K562 (cell line): ENCODE measurements at regions not wholly inside any gene's neighbourhood (a gene's known extent, or its start where the extent isn't known, plus 50 kb on each side); places are given as distances from the start of the nearest gene placed in this dataset.
A peak's percentile ranks its signal among the peaks of the same experiment; 100 is the strongest.

Source experiments
- CBX3 ChIP-seq, 2 experiments: IDR thresholded peaks; 1 replicate in 1 of 2; 2 replicates in 1 of 2; pipeline ENCODE4 v1.6.1; 2012; ENCODE audit warnings: inconsistent platforms in 2 of 2, low read length in 2 of 2, borderline replicate concordance in 1 of 2, control low read depth in 1 of 2
- MXI1 ChIP-seq: IDR thresholded peaks from 2 replicates; pipeline ENCODE4 v1.6.1; 2011; ENCODE audit warnings: low read depth, mild to moderate bottlenecking, improper control_type of control experiment, low read length
- NCOA2 ChIP-seq, 2 experiments: fragments of 450-650 bp; IDR thresholded peaks; 2 replicates each; pipeline ENCODE4 v1.6.1; 2018; ENCODE audit warnings: mild to moderate bottlenecking in 2 of 2, moderate library complexity in 1 of 2; ENCODE audit not compliant: partially characterized antibody in 2 of 2
- RBM15 ChIP-seq: fragments of 200-400 bp; formaldehyde crosslinking; IDR thresholded peaks from 2 replicates; pipeline ENCODE4 v1.6.1; 2018; ENCODE audit warnings: mild to moderate bottlenecking, low read length, moderate library complexity; ENCODE audit not compliant: insufficient read depth
- SMARCE1 ChIP-seq: fragments of 450-650 bp; IDR thresholded peaks from 2 replicates; pipeline ENCODE4 v1.7.1; 2016; ENCODE audit warnings: mild to moderate bottlenecking
- ZNF324 ChIP-seq: fragments of 250-450 bp; sonication (Bioruptor Pico); IDR thresholded peaks from 2 replicates; pipeline ENCODE4 v1.4.0; 2020; ENCODE audit warnings: mild to moderate bottlenecking
- TF ChIP-seq, protein P1 (sequence below): sonication (generic); formaldehyde crosslinking; IDR thresholded peaks from 2 replicates; pipeline ENCODE4 v1.8.1; 2023; ENCODE audit warnings: mild to moderate bottlenecking, missing genetic modification reagents
- TF ChIP-seq, protein P2 (sequence below): fragments of 250-450 bp; sonication (Bioruptor Pico); IDR thresholded peaks from 2 replicates; pipeline ENCODE4 v1.9.0; 2021; ENCODE audit warnings: mild to moderate bottlenecking, inconsistent platforms
- TF ChIP-seq, protein P3 (sequence below): fragments of 250-450 bp; sonication (Bioruptor Pico); IDR thresholded peaks from 2 replicates; pipeline ENCODE4 v1.4.0; 2020; ENCODE audit warnings: mild to moderate bottlenecking, moderate library complexity, borderline replicate concordance
- TF ChIP-seq, protein P4 (sequence below), 2 experiments: fragments of 450-650 bp in 1 of 2; sonication (generic) in 1 of 2; formaldehyde crosslinking in 1 of 2; IDR thresholded peaks; 2 replicates each; pipeline versions ENCODE4 v1.7.1 to v1.9.0; 2016 to 2022; ENCODE audit warnings: inconsistent platforms in 1 of 2, mild to moderate bottlenecking in 1 of 2, missing genetic modification reagents in 1 of 2

DNA sequence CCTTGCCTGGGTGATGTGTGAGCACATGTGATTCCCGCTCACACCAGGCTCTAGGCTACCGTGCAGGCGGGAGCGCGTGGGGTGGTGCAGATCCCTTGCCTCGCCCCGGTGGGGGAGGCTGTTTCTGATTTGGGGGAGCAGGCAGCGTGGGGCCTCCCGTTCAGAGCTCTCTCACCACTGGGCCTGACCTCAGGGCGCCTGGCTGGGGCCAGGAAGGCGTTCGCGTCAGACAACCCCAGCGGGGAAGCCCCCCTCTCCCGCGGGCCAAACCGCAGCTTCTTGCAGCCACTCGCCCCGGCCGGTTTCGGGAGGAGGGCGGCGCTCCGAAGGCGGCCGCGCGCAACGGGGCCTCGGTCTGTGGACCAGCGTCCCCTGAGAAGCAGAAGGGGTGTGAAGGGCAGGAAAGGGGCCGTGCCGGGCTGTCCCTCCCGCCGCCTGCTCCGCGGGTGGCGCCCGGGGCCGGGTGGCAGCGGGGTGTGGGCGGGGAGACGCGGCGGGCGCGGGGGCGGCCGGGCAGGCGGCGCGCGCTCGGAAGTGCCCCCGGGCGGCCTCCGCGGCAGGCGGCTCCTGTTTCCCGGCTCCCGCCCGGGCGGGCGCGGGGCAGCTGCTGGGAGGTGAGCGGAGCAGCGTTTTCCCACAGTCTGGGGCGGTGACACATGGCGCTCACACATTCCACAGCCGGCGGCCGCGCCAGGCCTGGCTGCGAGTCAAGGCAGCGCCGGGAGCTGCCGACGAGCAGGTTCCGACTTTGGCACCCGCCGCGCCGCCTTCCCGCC is 65.1 kb upstream of the HES1 start (continued):
- TF ChIP-seq, protein P1, sequence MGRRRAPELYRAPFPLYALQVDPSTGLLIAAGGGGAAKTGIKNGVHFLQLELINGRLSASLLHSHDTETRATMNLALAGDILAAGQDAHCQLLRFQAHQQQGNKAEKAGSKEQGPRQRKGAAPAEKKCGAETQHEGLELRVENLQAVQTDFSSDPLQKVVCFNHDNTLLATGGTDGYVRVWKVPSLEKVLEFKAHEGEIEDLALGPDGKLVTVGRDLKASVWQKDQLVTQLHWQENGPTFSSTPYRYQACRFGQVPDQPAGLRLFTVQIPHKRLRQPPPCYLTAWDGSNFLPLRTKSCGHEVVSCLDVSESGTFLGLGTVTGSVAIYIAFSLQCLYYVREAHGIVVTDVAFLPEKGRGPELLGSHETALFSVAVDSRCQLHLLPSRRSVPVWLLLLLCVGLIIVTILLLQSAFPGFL (CRISPR knock-in tag), result no peak
- TF ChIP-seq, protein P2, sequence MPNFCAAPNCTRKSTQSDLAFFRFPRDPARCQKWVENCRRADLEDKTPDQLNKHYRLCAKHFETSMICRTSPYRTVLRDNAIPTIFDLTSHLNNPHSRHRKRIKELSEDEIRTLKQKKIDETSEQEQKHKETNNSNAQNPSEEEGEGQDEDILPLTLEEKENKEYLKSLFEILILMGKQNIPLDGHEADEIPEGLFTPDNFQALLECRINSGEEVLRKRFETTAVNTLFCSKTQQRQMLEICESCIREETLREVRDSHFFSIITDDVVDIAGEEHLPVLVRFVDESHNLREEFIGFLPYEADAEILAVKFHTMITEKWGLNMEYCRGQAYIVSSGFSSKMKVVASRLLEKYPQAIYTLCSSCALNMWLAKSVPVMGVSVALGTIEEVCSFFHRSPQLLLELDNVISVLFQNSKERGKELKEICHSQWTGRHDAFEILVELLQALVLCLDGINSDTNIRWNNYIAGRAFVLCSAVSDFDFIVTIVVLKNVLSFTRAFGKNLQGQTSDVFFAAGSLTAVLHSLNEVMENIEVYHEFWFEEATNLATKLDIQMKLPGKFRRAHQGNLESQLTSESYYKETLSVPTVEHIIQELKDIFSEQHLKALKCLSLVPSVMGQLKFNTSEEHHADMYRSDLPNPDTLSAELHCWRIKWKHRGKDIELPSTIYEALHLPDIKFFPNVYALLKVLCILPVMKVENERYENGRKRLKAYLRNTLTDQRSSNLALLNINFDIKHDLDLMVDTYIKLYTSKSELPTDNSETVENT (CRISPR knock-in tag), result no peak
- TF ChIP-seq NCOA2 (IDR thresholded peaks at IDR 0.05; ENCODE audit: partially characterized antibody in 2 of 2) (peak in 1 of 2 experiments; percentile 60), CBX3 (IDR thresholded peaks at IDR 0.05; ENCODE audit: borderline replicate concordance in 1 of 2, low read length in 2 of 2) (peak in 1 of 2 experiments; percentile 46; a peak in 1 of 3 replicates), SMARCE1 (peak; percentile 29; the same call in 1 of the 2 replicates), ZNF324 (CRISPR knock-in tag) (peak; percentile 46; the same call in 1 of the 2 replicates), MXI1 (no peak), RBM15 (no peak)
- TF ChIP-seq, protein P3, sequence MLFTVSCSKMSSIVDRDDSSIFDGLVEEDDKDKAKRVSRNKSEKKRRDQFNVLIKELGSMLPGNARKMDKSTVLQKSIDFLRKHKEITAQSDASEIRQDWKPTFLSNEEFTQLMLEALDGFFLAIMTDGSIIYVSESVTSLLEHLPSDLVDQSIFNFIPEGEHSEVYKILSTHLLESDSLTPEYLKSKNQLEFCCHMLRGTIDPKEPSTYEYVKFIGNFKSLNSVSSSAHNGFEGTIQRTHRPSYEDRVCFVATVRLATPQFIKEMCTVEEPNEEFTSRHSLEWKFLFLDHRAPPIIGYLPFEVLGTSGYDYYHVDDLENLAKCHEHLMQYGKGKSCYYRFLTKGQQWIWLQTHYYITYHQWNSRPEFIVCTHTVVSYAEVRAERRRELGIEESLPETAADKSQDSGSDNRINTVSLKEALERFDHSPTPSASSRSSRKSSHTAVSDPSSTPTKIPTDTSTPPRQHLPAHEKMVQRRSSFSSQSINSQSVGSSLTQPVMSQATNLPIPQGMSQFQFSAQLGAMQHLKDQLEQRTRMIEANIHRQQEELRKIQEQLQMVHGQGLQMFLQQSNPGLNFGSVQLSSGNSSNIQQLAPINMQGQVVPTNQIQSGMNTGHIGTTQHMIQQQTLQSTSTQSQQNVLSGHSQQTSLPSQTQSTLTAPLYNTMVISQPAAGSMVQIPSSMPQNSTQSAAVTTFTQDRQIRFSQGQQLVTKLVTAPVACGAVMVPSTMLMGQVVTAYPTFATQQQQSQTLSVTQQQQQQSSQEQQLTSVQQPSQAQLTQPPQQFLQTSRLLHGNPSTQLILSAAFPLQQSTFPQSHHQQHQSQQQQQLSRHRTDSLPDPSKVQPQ (CRISPR knock-in tag), result no peak
- TF ChIP-seq, protein P4, sequence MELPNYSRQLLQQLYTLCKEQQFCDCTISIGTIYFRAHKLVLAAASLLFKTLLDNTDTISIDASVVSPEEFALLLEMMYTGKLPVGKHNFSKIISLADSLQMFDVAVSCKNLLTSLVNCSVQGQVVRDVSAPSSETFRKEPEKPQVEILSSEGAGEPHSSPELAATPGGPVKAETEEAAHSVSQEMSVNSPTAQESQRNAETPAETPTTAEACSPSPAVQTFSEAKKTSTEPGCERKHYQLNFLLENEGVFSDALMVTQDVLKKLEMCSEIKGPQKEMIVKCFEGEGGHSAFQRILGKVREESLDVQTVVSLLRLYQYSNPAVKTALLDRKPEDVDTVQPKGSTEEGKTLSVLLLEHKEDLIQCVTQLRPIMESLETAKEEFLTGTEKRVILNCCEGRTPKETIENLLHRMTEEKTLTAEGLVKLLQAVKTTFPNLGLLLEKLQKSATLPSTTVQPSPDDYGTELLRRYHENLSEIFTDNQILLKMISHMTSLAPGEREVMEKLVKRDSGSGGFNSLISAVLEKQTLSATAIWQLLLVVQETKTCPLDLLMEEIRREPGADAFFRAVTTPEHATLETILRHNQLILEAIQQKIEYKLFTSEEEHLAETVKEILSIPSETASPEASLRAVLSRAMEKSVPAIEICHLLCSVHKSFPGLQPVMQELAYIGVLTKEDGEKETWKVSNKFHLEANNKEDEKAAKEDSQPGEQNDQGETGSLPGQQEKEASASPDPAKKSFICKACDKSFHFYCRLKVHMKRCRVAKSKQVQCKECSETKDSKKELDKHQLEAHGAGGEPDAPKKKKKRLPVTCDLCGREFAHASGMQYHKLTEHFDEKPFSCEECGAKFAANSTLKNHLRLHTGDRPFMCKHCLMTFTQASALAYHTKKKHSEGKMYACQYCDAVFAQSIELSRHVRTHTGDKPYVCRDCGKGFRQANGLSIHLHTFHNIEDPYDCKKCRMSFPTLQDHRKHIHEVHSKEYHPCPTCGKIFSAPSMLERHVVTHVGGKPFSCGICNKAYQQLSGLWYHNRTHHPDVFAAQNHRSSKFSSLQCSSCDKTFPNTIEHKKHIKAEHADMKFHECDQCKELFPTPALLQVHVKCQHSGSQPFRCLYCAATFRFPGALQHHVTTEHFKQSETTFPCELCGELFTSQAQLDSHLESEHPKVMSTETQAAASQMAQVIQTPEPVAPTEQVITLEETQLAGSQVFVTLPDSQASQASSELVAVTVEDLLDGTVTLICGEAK (IDR thresholded peaks at IDR 0.05), result 0 out of 2 replicates have a peak, but pooled peaks have one; percentile 27
- TF ChIP-seq, protein P4 (CRISPR knock-in tag; IDR thresholded peaks at IDR 0.05), result no peak
